ENCODE measurements at regions not wholly inside any gene's neighbourhood (a gene's known extent, or its start where the extent isn't known, plus 50 kb on each side); places are given as distances from the start of the nearest gene placed in this dataset.
A peak's percentile ranks its signal among the peaks of the same experiment; 100 is the strongest.
"Not testable (repeated sequence)": the region's sequence is repeated elsewhere in the genome, so short reads cannot be mapped to it uniquely, and the experiment has no call there.

GRCh38 chr3:188021502-188022040 lies 132.4 kb upstream of the LPP start:
- DNase-seq: peak in 1 of 3 donors; percentile 15
- H3K27me3 ChIP-seq (ENCODE audit: control insufficient read depth in 3 of 3, insufficient read depth in 3 of 3, low read length in 2 of 3): no peaks in the 10 kb centered on the region
- H3K4me1 ChIP-seq (ENCODE audit: control insufficient read depth in 5 of 5, insufficient read depth in 5 of 5, low read length in 5 of 5): peaks cover 0 to 2% (median 0%) of the 10 kb centered on the region in 5 donors
- H3K27ac ChIP-seq (ENCODE audit: low read depth in 1 of 2, low read length in 1 of 2): no peak overlapping the region
- no peak overlapping the region for H3K9ac ChIP-seq (ENCODE audit: insufficient read depth in 1 of 2, low read length in 2 of 2)
- no peaks in the 10 kb centered on the region for H3K36me3 ChIP-seq (ENCODE audit: control insufficient read depth in 4 of 4, insufficient read depth in 4 of 4, low read length in 4 of 4)
- WGBS, 2 donors: 68 to 77% methylated on average over 7 of the region's 7 CpGs
- TF ChIP-seq CTCF (IDR thresholded peaks at IDR 0.05; ENCODE audit: control extremely low read depth, extremely low read depth): no peak
- no peak overlapping the region for H3K4me3 ChIP-seq
- H3K9me3 ChIP-seq (ENCODE audit: control insufficient read depth in 4 of 4, insufficient read depth in 3 of 4, low read length in 3 of 4): peaks cover 0 to under 1% (median 0%) of the 10 kb centered on the region in 4 donors
- peak; percentile 66 for ATAC-seq (ENCODE audit: insufficient read depth, low FRiP score)

- H3K9me3 ChIP-seq (ENCODE audit: control insufficient read depth in 4 of 4, insufficient read depth in 3 of 4, low read length in 3 of 4); H3K36me3 ChIP-seq (ENCODE audit: control insufficient read depth in 4 of 4, insufficient read depth in 4 of 4, low read length in 4 of 4); H3K9ac ChIP-seq (ENCODE audit: insufficient read depth in 1 of 2, low read length in 2 of 2); H3K4me1 ChIP-seq (ENCODE audit: control insufficient read depth in 5 of 5, insufficient read depth in 5 of 5, low read length in 5 of 5); DNase-seq; H3K4me3 ChIP-seq; H3K27me3 ChIP-seq (ENCODE audit: control insufficient read depth in 3 of 3, insufficient read depth in 3 of 3, low read length in 2 of 3); ATAC-seq (ENCODE audit: insufficient read depth, low FRiP score); H3K27ac ChIP-seq (ENCODE audit: low read depth in 1 of 2, low read length in 1 of 2): not testable (repeated sequence)
- 86 to 97% methylated on average over 4 of the region's 4 CpGs for WGBS, 2 donors
Observed at GRCh38 chr3:188022902-188023301, 131.1 kb upstream of the LPP start.

- Histone ChIP-seq H3K4me1 (ENCODE audit: control insufficient read depth in 5 of 5, insufficient read depth in 5 of 5, low read length in 5 of 5) (peaks cover 0 to 2% (median 0%) of the 10 kb centered on the region in 5 donors), H3K9me3 (ENCODE audit: control insufficient read depth in 4 of 4, insufficient read depth in 3 of 4, low read length in 3 of 4) (peaks cover 0 to 2% (median 0%) of the 10 kb centered on the region in 4 donors), H3K9ac (ENCODE audit: insufficient read depth in 1 of 2, low read length in 2 of 2) (no peak overlapping the region), H3K4me3 (no peak overlapping the region), H3K27me3 (ENCODE audit: control insufficient read depth in 3 of 3, insufficient read depth in 3 of 3, low read length in 2 of 3) (no peaks in the 10 kb centered on the region), H3K27ac (ENCODE audit: low read depth in 1 of 2, low read length in 1 of 2) (no peak overlapping the region), H3K36me3 (ENCODE audit: control insufficient read depth in 4 of 4, insufficient read depth in 4 of 4, low read length in 4 of 4) (no peaks in the 10 kb centered on the region)
- TF ChIP-seq CTCF (IDR thresholded peaks at IDR 0.05; ENCODE audit: control extremely low read depth, extremely low read depth): no peak
- ATAC-seq (ENCODE audit: insufficient read depth, low FRiP score): no peak
- WGBS, 2 donors: 84 to 86% methylated on average over 6 of the region's 6 CpGs
- DNase-seq: no peak
Observed at GRCh38 chr3:188025555-188025954, 128.4 kb upstream of the LPP start.

- no peak for TF ChIP-seq CTCF (IDR thresholded peaks at IDR 0.05; ENCODE audit: control extremely low read depth, extremely low read depth)
- Histone ChIP-seq H3K27ac (ENCODE audit: low read depth in 1 of 2, low read length in 1 of 2) (no peak overlapping the region), H3K27me3 (ENCODE audit: control insufficient read depth in 3 of 3, insufficient read depth in 3 of 3, low read length in 2 of 3) (no peaks in the 10 kb centered on the region), H3K9ac (ENCODE audit: insufficient read depth in 1 of 2, low read length in 2 of 2) (no peak overlapping the region), H3K9me3 (ENCODE audit: control insufficient read depth in 4 of 4, insufficient read depth in 3 of 4, low read length in 3 of 4) (peaks cover 0 to 2% (median 0%) of the 10 kb centered on the region in 4 donors), H3K4me1 (ENCODE audit: control insufficient read depth in 5 of 5, insufficient read depth in 5 of 5, low read length in 5 of 5) (peaks cover 0 to 2% (median 0%) of the 10 kb centered on the region in 5 donors), H3K36me3 (ENCODE audit: control insufficient read depth in 4 of 4, insufficient read depth in 4 of 4, low read length in 4 of 4) (no peaks in the 10 kb centered on the region), H3K4me3 (no peak overlapping the region)
- WGBS, 2 donors: 98 to 100% methylated on average over 3 of the region's 3 CpGs
- DNase-seq (no peak), ATAC-seq (ENCODE audit: insufficient read depth, low FRiP score) (no peak)
Observed at GRCh38 chr3:188026191-188026968, 127.6 kb upstream of the LPP start.

Measured in lung (tissue), 11 donors.